DMS 273 treated with DMSO at 0.1 percent for 48 hours (cell line): ENCODE measurements at regions not wholly inside any gene's neighbourhood (a gene's known extent, or its start where the extent isn't known, plus 50 kb on each side); places are given as distances from the start of the nearest gene placed in this dataset.

ENCODE experiments used
- DNase-seq: peaks from one replicate; lab custom pipeline; 2025; lab: John Stamatoyannopoulos, UW

DNA sequence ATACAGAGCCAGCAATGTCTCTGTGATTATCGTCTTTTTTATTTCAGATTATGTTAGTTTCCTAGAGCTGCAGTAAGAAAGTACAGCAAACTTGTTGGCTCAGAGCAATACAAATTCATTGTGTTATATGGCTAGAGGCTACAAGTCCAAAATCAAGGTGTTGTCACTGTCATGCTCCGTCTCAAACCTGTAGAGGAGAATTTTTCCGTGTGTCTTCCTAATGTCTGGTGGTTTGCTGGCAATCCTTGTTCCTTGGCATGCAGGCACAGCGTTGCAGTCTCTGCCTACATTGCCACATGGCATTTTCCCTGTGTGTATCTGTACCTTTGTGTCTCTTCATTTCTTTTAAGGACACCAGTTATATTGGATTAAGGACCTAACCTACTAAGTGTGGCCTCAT lies 244.4 kb downstream of the LRRIQ3 start:
- no peak for DNase-seq

- DNase-seq, result no peak
These were observed 244.8 kb downstream of the LRRIQ3 start for GRCh38 chr1:73953186-73953585.

- DNase-seq, result no peak
These were observed 249.9 kb downstream of the LRRIQ3 start for GRCh38 chr1:73948055-73948454.

DNA sequence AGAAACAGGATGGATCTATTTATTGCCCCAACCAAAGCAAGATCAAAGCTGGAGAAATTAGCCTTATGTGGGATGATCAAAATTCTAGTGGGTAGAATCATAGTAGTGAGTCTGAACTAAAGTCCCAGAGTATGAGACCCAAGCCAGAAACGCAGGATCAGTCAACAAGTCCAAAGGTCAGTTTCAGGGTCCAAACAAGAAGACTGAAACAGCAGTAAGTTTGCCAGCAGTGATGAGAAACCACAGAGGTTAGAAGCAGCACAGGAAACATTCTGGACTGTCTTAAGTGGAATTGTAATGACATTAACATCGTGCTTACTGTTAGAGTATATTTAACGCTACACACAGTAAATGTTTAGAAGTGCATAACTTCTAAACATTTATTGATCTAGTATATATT lies 251.0 kb downstream of the LRRIQ3 start:
- DNase-seq, result no peak

GRCh38 chr1:73943270-73943669 lies 254.7 kb downstream of the LRRIQ3 start:
- no peak for DNase-seq

GRCh38 chr1:73930293-73930692 lies 267.7 kb downstream of the LRRIQ3 start:
- no peak for DNase-seq

DNA sequence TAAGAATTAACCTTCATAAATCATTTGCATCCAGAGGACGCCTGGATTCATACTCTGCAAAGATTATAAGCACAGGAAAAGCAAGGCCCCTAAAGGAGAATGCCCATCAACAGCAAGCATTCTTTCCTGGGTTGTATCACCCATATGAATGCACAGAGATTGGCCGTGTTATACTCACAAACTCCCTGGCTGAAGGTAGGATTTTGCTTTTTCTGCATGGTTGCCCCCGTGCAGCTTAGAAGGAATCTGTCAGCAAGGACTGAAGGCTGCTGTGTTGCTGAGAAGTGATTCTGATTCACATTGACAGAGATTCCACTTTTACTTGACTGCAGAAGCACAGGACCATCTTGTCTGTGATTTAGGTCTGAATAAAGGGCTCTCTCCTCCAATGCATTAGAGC lies 283.0 kb downstream of the LRRIQ3 start:
- DNase-seq, result no peak

DNA sequence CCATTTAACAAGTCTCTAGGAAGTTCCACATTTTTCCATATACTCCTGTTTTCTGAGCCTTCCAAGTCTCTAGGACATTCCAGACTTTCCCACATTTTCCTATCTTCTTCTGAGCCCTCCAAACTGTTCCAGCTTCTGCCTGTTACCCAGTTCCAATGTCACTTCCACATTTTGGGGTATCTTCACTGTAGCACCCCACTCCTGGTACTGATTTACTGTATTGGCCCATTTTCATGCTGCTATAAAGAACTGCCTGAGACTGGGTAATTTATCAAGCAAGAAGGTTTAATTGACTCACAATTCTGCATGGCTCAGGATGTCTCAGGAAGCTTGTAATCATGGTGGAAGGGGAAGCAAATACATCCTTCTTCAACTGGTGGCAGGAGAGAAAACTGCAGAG lies 285.0 kb downstream of the LRRIQ3 start:
- no peak for DNase-seq

- DNase-seq, result no peak
These were observed 286.1 kb downstream of the LRRIQ3 start for GRCh38 chr1:73911849-73912248.

- DNase-seq, result no peak
These were observed 287.5 kb downstream of the LRRIQ3 start for GRCh38 chr1:73910466-73910865.

GRCh38 chr1:73910062-73910461 lies 287.9 kb downstream of the LRRIQ3 start:
- DNase-seq, result no peak

DNA sequence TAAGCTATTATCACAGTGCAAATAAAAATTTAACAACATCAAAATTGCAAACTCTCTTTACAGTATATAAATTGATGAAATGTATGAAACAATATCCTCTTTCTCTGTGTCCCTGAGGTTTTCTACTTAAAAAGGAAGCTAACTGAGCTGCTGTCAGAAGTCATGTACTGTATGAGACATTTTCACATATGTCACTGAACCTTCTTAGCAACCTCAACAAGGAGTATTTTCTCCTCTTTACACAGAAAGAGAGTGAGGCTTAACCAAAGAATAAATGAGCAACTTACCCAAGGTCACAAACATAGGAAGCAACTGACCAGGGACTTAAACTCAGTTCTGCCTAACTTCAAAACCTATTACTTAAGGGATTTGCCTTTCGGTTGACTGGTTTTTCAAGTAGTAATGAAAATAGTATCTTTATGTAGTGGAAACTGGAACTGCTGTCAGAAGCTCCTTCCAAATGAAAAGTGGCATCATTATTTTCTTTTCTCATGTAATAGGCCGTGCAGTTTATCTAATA lies 288.9 kb downstream of the LRRIQ3 start:
- no peak for DNase-seq

- no peak for DNase-seq
These were observed 290.9 kb downstream of the LRRIQ3 start for GRCh38 chr1:73907051-73907450.

DNA sequence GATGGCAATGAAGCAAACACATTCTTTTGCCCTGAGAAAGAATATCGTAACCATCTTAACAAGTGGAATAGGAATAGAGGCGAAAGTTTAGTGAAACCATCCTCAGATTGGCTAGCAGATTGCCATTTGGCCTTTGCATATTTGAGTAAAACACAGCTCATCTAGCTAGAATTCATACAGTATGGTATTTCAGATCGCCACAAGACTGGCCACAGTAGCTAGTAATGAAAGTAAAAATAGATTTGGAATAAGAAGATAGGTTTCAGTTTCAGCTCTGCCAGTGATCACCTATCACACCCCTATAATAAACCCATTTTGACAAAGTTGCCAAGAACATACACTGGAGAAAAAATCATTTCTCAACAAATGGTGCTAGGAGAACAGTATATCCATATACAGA lies 294.9 kb downstream of the LRRIQ3 start:
- no peak for DNase-seq

DNA sequence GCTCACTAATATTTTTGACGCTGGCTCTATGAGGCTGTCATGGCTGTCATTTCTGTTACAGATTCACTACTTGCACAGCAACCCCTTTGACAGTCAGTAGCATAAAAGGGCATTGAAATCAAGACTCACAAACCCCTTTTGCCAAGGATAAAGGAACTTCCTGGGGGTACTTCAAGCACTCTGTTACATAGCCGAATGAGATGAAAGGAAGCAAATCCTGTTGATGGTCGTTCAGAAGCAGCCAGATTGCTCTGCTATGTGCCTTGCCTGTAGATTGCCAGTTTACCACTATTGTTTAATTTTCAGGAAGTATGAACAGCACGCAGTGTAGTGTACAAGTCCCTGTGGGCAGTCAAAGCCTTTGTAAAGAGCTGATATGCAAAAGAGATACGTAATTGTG lies 296.2 kb downstream of the LRRIQ3 start:
- DNase-seq, result no peak

- DNase-seq, result no peak
These were observed 298.7 kb downstream of the LRRIQ3 start for GRCh38 chr1:73899311-73899710.

DNA sequence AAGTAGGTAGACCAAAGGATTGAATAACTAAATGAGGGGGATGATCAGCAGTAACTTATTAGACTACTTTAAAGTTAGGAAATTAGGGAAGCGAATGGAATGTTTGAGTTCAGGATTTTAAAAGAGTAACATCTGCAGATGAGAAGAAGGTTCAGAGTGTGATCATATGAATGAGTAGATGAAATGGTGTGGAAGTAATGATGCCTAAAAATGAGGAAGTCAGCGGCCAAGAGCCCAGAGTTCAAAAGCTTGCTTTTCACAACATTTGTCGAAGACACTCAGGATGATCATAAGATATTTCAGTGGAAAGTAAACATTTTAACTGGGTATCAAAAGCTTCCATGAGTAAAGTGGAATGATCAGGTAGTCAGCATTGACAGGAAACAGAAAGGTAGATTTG lies 299.4 kb downstream of the LRRIQ3 start:
- DNase-seq, result no peak

- no peak for DNase-seq
These were observed 310.6 kb downstream of the LRRIQ3 start for GRCh38 chr1:73887412-73887811.

DNA sequence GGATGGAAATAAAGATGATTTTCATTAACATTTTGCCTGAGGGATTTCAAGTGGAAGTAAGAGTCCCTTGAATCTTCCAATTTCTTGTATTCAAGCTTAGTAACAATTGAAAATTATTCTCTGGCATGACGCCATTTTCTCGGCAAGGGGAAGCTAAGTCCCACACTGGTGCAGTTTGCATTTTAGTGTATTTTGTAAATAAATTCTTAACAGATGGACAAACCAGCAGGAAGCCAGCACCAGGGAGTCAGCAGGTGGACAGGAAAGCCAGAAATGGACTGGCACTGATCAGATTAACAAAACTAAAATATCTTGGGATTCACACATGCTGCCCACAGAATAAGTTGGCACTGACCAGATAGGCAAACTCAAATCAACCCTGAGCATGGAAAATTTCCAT lies 311.3 kb downstream of the LRRIQ3 start:
- peak; percentile 25 for DNase-seq

DNA sequence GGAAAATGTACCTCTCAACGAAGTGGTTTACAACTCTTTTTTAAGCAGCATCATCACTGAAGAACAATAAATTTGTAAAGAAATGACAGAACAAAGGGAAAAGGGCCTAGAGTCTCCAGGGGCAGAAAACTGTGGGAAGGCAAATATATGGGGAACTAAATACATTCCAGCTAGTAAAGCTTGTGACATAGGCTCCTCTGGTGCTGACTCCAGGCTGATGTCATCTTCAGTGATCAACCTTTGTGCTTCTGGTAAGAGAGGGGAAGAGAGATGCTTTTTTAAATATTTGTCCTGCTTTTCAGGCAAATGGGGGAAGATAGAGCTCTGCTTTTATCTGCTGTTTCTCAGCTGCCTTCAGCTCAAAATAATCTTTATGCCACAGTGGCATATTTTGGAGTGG lies 323.2 kb downstream of the LRRIQ3 start:
- DNase-seq, result no peak

DNA sequence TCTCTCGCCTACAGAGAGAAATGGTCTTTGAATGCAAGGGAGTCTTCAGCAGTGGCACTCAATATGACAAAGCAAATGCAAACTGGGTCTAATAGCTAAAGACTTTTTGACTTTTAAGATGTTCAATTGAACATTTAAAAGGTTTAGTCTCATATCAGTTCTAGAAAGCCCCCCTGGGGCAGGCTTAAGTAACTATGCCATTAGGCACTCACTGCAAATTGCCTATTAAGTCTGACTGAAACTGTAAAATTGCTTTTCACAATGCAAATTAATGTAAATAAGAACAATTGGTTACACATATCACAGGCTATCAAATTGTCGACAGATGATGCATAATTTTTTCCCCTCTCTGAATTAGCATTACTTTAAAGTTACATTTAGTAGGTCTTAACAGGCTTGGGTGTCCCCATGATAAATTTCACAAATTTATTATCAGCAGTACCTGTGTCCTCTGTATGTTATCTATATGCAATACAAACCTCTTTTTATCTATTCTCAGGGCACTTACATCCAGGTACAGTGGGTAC lies 329.1 kb downstream of the LRRIQ3 start:
- no peak for DNase-seq

GRCh38 chr1:73862355-73862754 lies 335.6 kb downstream of the LRRIQ3 start:
- DNase-seq, result no peak

GRCh38 chr1:73860421-73860950 lies 337.5 kb downstream of the LRRIQ3 start:
- no peak for DNase-seq

- DNase-seq, result no peak
These were observed 338.7 kb downstream of the LRRIQ3 start for GRCh38 chr1:73859227-73859626.
